OCI-LY7 (cell line): ENCODE measurements at regions not wholly inside any gene's neighbourhood (a gene's known extent, or its start where the extent isn't known, plus 50 kb on each side); places are given as distances from the start of the nearest gene placed in this dataset.
"Not testable (repeated sequence)": the region's sequence is repeated elsewhere in the genome, so short reads cannot be mapped to it uniquely, and the experiment has no call there.

Experiments
- BruUV-seq: library from RNA; stranded (reverse); fragments of 400-500 nt; replicated peaks from 2 replicates; lab custom pipeline; 2021; lab: Mats Ljungman, UMichigan
- CTCF ChIA-PET: fragments of 300-600 bp; sonication (Branson Sonifier 250); formaldehyde crosslinking; loops from one replicate; lab custom pipeline; 2022; ENCODE audit warnings: antibody characterized with exemption; ENCODE audit not compliant: unreplicated experiment; lab: Charles Lee
- POLR2A ChIA-PET: fragments of 300-600 bp; sonication (Branson Sonifier 250); formaldehyde crosslinking; loops from one replicate; lab custom pipeline; 2022; ENCODE audit warnings: antibody characterized with exemption; lab: Charles Lee
- DNase-seq: peaks from one replicate; pipeline ENCODE4 v3.0.0-alpha.2; 2015; ENCODE audit warnings: low spot score
- H2AFZ ChIP-seq: fragments of 200-600 bp; sonication (generic), shearing (Covaris generic); 2 replicates; pipeline ENCODE4 v1.6.1; 2014; ENCODE audit warnings: mild to moderate bottlenecking, antibody characterized with exemption, low read length, moderate library complexity
- H3K27ac ChIP-seq: fragments of 200-600 bp; sonication (generic); 2 replicates; pipeline ENCODE4 v1.5.1; 2014; ENCODE audit warnings: mixed run types, low read depth, mild to moderate bottlenecking, moderate library complexity, low read length, inconsistent platforms; ENCODE audit not compliant: poor library complexity, severe bottlenecking
- H3K36me3 ChIP-seq: fragments of 200-600 bp; sonication (generic); 2 replicates; pipeline ENCODE4 v1.6.1; 2014; ENCODE audit warnings: mild to moderate bottlenecking, antibody characterized with exemption, low read length, moderate library complexity, mixed read lengths; ENCODE audit not compliant: insufficient read depth
- H3K4me1 ChIP-seq: fragments of 200-600 bp; sonication (generic); 2 replicates; pipeline ENCODE4 v1.5.1; 2014; ENCODE audit warnings: mild to moderate bottlenecking, low read length; ENCODE audit not compliant: insufficient read depth, poor library complexity, severe bottlenecking
- H3K4me2 ChIP-seq: fragments of 200-600 bp; sonication (generic); 2 replicates; pipeline ENCODE4 v1.6.1; 2014; ENCODE audit warnings: mild to moderate bottlenecking, low read length
- H3K4me3 ChIP-seq: fragments of 200-600 bp; sonication (generic); 2 replicates; pipeline ENCODE4 v1.5.1; 2014; ENCODE audit warnings: mild to moderate bottlenecking, low read depth, low read length; ENCODE audit not compliant: poor library complexity, severe bottlenecking
- H3K79me2 ChIP-seq: fragments of 200-600 bp; sonication (generic); 2 replicates; pipeline ENCODE4 v1.6.1; 2016; ENCODE audit warnings: low read depth, mild to moderate bottlenecking, low read length, moderate library complexity, mixed read lengths; ENCODE audit not compliant: insufficient read depth
- H3K9me2 ChIP-seq: fragments of 200-600 bp; sonication (generic); 2 replicates; pipeline ENCODE4 v1.6.1; 2016; ENCODE audit warnings: mild to moderate bottlenecking, low read length, mixed read lengths; ENCODE audit not compliant: insufficient read depth
- H3K9me3 ChIP-seq: fragments of 200-600 bp; sonication (generic); 2 replicates; pipeline ENCODE4 v1.6.1; 2014; ENCODE audit warnings: mild to moderate bottlenecking, mixed run types, low read length, mixed read lengths
- H4K20me1 ChIP-seq: fragments of 200-600 bp; sonication (generic); 2 replicates; pipeline ENCODE4 v1.6.1; 2014; ENCODE audit warnings: mild to moderate bottlenecking, antibody characterized with exemption, low read length, moderate library complexity, mixed read lengths; ENCODE audit not compliant: insufficient read depth
- EZH2phosphoT487 ChIP-seq: fragments of 200-600 bp; sonication (generic); IDR thresholded peaks from 2 replicates; pipeline ENCODE4 v1.6.1; 2018; ENCODE audit warnings: low read depth, borderline replicate concordance, mild to moderate bottlenecking, mixed run types, antibody characterized with exemption, low read length, moderate library complexity, mixed read lengths
- intact Hi-C: fragments of 100-400 bp; cut with micrococcal nuclease; formaldehyde crosslinking; loops from one replicate; pipeline ENCODE4 v1.10.0; 2022; ENCODE audit not compliant: unreplicated experiment
- TF ChIP-seq, protein P1 (sequence below): fragments of 200-600 bp; sonication (generic); conservative IDR thresholded peaks from 2 replicates; pipeline ENCODE4 v1.5.1; 2014; ENCODE audit warnings: mild to moderate bottlenecking, antibody characterized with exemption, low read length, moderate library complexity, mixed read lengths

DNA sequence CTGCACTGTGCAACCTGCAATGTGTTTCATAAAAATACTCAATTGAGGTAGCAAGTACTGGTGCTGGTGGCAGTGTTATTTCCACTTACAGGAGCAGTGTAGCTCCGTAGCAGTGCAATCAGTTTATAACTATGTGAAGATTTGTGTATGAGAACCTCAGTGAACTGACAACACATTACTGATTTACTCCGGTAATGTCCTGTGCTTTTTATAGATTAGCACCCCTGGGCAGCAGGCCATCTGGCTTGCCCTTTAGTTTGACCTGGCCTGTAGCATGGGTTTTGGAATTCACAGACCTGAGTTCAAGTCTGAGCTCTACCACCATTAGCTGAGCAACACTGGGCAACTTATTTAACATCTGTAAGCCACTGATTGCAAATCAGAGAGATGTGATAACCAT lies 78.6 kb upstream of the GBA3 start:
- intact Hi-C loops: no loop called here
- Histone ChIP-seq H2AFZ (no peak overlapping the region), H3K9me3 (no peaks in the 10 kb centered on the region), H3K4me2 (no peak overlapping the region), H3K4me3 (no peak overlapping the region), H4K20me1 (no peaks in the 10 kb centered on the region), H3K27ac (no peak overlapping the region), H3K9me2 (no peaks in the 10 kb centered on the region), H3K36me3 (no peaks in the 10 kb centered on the region), H3K79me2 (no peaks in the 10 kb centered on the region), H3K4me1 (no peaks in the 10 kb centered on the region)
- no TSS peak for BruUV-seq
- ChIA-PET POLR2A (no interaction called here), CTCF (no interaction called here)
- no peak for DNase-seq
- no peak for TF ChIP-seq EZH2phosphoT487
- TF ChIP-seq, protein P1, sequence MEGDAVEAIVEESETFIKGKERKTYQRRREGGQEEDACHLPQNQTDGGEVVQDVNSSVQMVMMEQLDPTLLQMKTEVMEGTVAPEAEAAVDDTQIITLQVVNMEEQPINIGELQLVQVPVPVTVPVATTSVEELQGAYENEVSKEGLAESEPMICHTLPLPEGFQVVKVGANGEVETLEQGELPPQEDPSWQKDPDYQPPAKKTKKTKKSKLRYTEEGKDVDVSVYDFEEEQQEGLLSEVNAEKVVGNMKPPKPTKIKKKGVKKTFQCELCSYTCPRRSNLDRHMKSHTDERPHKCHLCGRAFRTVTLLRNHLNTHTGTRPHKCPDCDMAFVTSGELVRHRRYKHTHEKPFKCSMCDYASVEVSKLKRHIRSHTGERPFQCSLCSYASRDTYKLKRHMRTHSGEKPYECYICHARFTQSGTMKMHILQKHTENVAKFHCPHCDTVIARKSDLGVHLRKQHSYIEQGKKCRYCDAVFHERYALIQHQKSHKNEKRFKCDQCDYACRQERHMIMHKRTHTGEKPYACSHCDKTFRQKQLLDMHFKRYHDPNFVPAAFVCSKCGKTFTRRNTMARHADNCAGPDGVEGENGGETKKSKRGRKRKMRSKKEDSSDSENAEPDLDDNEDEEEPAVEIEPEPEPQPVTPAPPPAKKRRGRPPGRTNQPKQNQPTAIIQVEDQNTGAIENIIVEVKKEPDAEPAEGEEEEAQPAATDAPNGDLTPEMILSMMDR: no peak

DNA sequence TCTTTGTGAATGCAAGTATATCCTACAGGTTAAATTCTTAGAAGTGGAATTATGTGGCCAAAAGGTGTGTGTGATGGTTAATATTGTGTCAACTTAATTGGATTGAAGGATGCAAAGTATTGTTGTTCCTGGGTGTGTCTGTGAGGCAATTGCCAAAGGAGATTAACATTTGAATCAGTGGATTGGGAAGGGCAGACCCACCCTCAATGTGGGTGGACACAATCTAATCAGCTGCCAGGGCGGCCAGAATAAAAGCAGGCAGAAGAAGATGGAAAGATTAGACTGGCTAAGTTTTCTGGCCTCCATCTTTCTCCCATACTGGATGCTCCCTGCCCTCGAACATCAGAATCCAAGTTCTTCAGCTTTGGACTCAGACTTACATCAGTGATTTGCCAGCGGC lies 76.2 kb upstream of the GBA3 start:
- POLR2A ChIA-PET: no interaction called here
- no peaks in the 10 kb centered on the region for H3K4me1 ChIP-seq
- H3K4me2 ChIP-seq: no peak overlapping the region
- no peaks in the 10 kb centered on the region for H3K79me2 ChIP-seq
- DNase-seq: no peak
- BruUV-seq: no TSS peak
- no peak overlapping the region for H3K4me3 ChIP-seq
- TF ChIP-seq, protein P1: no peak
- no peak for TF ChIP-seq EZH2phosphoT487
- no peaks in the 10 kb centered on the region for H4K20me1 ChIP-seq
- H2AFZ ChIP-seq: no peak overlapping the region
- CTCF ChIA-PET: no interaction called here
- intact Hi-C loops: no loop called here
- H3K36me3 ChIP-seq: no peaks in the 10 kb centered on the region
- H3K27ac ChIP-seq: no peak overlapping the region
- no peaks in the 10 kb centered on the region for H3K9me3 ChIP-seq
- no peaks in the 10 kb centered on the region for H3K9me2 ChIP-seq

DNA sequence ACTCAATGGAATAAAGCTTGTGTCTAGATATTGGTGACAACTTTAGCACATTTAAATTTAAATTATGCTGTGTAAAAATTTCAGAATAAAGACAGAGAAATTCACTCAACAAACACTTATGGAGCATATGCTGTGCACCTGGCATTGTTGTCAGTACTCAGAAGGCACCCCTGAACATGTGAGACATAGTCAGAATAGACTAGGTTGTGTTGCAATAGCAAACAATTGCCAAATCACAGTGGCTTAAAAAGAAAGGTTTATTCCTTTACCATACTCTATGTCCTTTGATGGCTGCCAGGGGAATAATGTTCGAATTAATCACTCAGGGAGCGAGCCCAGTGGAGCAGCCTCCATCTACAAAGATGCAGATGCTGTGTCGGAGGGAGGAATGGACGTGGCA lies 72.6 kb upstream of the GBA3 start:
- CTCF ChIA-PET, intact Hi-C loops, H2AFZ ChIP-seq, H3K27ac ChIP-seq, H4K20me1 ChIP-seq, POLR2A ChIA-PET, H3K36me3 ChIP-seq, H3K4me3 ChIP-seq, DNase-seq, H3K4me2 ChIP-seq, H3K4me1 ChIP-seq, BruUV-seq, H3K9me3 ChIP-seq, H3K79me2 ChIP-seq, H3K9me2 ChIP-seq: not testable (repeated sequence)

DNA sequence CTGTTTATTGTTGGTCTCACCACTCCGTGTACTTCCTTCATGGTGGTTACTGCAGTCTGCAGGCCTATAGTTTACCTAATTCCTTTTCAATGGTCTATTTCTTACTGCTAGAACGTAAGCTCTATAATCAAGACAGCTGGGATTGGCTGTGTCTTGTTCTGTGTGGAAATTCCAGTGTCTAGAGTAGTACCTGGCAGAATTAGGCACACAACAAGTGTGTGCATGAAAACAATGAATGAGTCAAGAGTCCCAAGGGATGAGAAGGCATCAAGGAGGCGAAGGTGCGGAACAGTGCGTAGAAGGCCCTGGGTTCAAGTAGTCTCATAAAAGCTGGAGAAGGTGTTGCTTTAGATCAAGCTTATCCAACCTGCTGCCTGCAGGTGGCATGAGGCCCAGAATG lies 70.8 kb upstream of the GBA3 start:
- DNase-seq, H3K9me3 ChIP-seq, H3K4me1 ChIP-seq, CTCF ChIA-PET, H3K79me2 ChIP-seq, H3K4me3 ChIP-seq, H3K9me2 ChIP-seq, H3K4me2 ChIP-seq, H4K20me1 ChIP-seq, POLR2A ChIA-PET, H3K36me3 ChIP-seq, intact Hi-C loops, H3K27ac ChIP-seq, BruUV-seq, H2AFZ ChIP-seq: not testable (repeated sequence)

DNA sequence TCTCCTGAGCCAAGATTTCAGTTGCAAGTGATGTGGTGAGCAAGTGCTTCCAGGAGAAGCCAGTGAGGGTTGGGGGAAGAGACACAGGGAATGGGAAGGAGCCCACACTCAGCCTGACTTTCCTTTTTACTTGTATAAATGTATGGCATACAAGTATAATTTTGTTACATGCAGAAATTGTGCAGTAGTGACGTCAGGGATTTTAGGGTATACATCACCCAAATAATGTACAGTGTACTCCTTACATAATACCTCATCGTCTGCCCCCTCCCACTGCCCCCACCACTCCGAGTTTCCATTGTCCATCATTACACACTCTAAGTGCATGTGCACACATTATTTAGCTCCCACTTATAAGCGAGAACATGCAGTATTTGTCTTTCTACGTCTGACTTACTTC lies 68.7 kb upstream of the GBA3 start:
- intact Hi-C loops, BruUV-seq: not testable (repeated sequence)
- POLR2A ChIA-PET: interaction anchor here (0.6 kb wide), 1 partner anchor 105 kb away, joined by 4 read pairs; no protein-coding TSS in a partner anchor

More for the DNA sequence above, 68.7 kb upstream of the GBA3 start:
- H3K9me2 ChIP-seq, H3K27ac ChIP-seq, H2AFZ ChIP-seq, H3K36me3 ChIP-seq, H3K79me2 ChIP-seq, DNase-seq, H3K4me2 ChIP-seq, H3K4me3 ChIP-seq, H4K20me1 ChIP-seq, H3K4me1 ChIP-seq, CTCF ChIA-PET, H3K9me3 ChIP-seq: not testable (repeated sequence)
